Central memory CD8-positive, alpha-beta T cell (primary cell): ENCODE measurements at regions not wholly inside any gene's neighbourhood (a gene's known extent, or its start where the extent isn't known, plus 50 kb on each side); places are given as distances from the start of the nearest gene placed in this dataset.

Experiments used
- ATAC-seq: fragments of 150-1000 bp; cut with Tn5 transposase; replicated peaks from 2 replicates; pipeline ENCODE4 v1.10.0; 2022; ENCODE audit warnings: mild to moderate bottlenecking, moderate FRiP score, moderate number of reproducible peaks; ENCODE audit not compliant: poor library complexity, severe bottlenecking; ENCODE audit errors: extremely low read depth
- DNase-seq, 2 donors: peaks; one replicate each; pipeline ENCODE4 v3.0.0; 2021; ENCODE audit warnings: low spot score in 2 of 2
- H3K27ac Mint-ChIP-seq: one replicate; pipeline ENCODE4 v1.8.0; 2022; ENCODE audit warnings: low read depth, mild to moderate bottlenecking, moderate library complexity, mixed read lengths
- H3K27me3 Mint-ChIP-seq: one replicate; pipeline ENCODE4 v1.8.0; 2022; ENCODE audit warnings: mixed read lengths
- H3K36me3 Mint-ChIP-seq: one replicate; pipeline ENCODE4 v1.8.0; 2022; ENCODE audit warnings: mild to moderate bottlenecking, moderate library complexity, mixed read lengths; ENCODE audit not compliant: insufficient read depth
- H3K4me1 Mint-ChIP-seq: one replicate; pipeline ENCODE4 v1.8.0; 2022; ENCODE audit warnings: mixed read lengths
- H3K4me3 Mint-ChIP-seq: one replicate; pipeline ENCODE4 v1.8.0; 2022; ENCODE audit warnings: mild to moderate bottlenecking, moderate library complexity, mixed read lengths
- H3K9me3 Mint-ChIP-seq: one replicate; pipeline ENCODE4 v1.8.0; 2022; ENCODE audit warnings: mixed read lengths

- H3K4me3 Mint-ChIP-seq: no peak overlapping the region
- H3K9me3 Mint-ChIP-seq: peaks cover 29% of the 10 kb centered on the region
- no peaks in the 10 kb centered on the region for H3K27me3 Mint-ChIP-seq
- no peak overlapping the region for H3K27ac Mint-ChIP-seq
- H3K4me1 Mint-ChIP-seq: no peaks in the 10 kb centered on the region
- no peaks in the 10 kb centered on the region for H3K36me3 Mint-ChIP-seq
- DNase-seq (no peak), ATAC-seq (no peak)
Observed at GRCh38 chr4:187799735-187800134, 195.8 kb upstream of the ZFP42 start.

GRCh38 chr4:187811591-187811990, 184.0 kb upstream of the ZFP42 start:
- DNase-seq (no peak), ATAC-seq (no peak)
- Mint-ChIP-seq H3K9me3 (peaks cover 19% of the 10 kb centered on the region), H3K4me1 (no peaks in the 10 kb centered on the region), H3K27me3 (no peaks in the 10 kb centered on the region), H3K27ac (no peak overlapping the region), H3K36me3 (no peaks in the 10 kb centered on the region), H3K4me3 (no peak overlapping the region)

- peaks cover 24% of the 10 kb centered on the region for H3K9me3 Mint-ChIP-seq
- DNase-seq: no peak
Observed at GRCh38 chr4:187814737-187815465, 180.7 kb upstream of the ZFP42 start.

GRCh38 chr4:187826725-187827124, 168.8 kb upstream of the ZFP42 start:
- Mint-ChIP-seq H3K27ac (no peak overlapping the region), H3K9me3 (peaks cover 23% of the 10 kb centered on the region), H3K36me3 (peaks cover 2% of the 10 kb centered on the region), H3K27me3 (no peaks in the 10 kb centered on the region), H3K4me3 (no peak overlapping the region), H3K4me1 (no peaks in the 10 kb centered on the region)
- no peak for DNase-seq
- no peak for ATAC-seq

More at GRCh38 chr4:187814737-187815465, 180.7 kb upstream of the ZFP42 start:
- H3K4me3 Mint-ChIP-seq: no peak overlapping the region
- H3K27me3 Mint-ChIP-seq: no peaks in the 10 kb centered on the region
- no peak for ATAC-seq
- no peaks in the 10 kb centered on the region for H3K4me1 Mint-ChIP-seq
- no peaks in the 10 kb centered on the region for H3K36me3 Mint-ChIP-seq
- no peak overlapping the region for H3K27ac Mint-ChIP-seq

GRCh38 chr4:187827631-187828030, 167.9 kb upstream of the ZFP42 start:
- Mint-ChIP-seq H3K4me3 (no peak overlapping the region), H3K9me3 (peaks cover 23% of the 10 kb centered on the region), H3K36me3 (peaks cover 2% of the 10 kb centered on the region), H3K27ac (no peak overlapping the region), H3K4me1 (no peaks in the 10 kb centered on the region), H3K27me3 (no peaks in the 10 kb centered on the region)
- DNase-seq (no peak), ATAC-seq (no peak)

- H3K27ac Mint-ChIP-seq: no peak overlapping the region
- no peaks in the 10 kb centered on the region for H3K36me3 Mint-ChIP-seq
- no peaks in the 10 kb centered on the region for H3K27me3 Mint-ChIP-seq
- no peaks in the 10 kb centered on the region for H3K4me1 Mint-ChIP-seq
- DNase-seq (no peak), ATAC-seq (no peak)
- H3K4me3 Mint-ChIP-seq: no peak overlapping the region
- peaks cover 24% of the 10 kb centered on the region for H3K9me3 Mint-ChIP-seq
Observed at GRCh38 chr4:187839765-187840164, 155.8 kb upstream of the ZFP42 start.

- H3K4me3 Mint-ChIP-seq: no peak overlapping the region
- H3K4me1 Mint-ChIP-seq: no peaks in the 10 kb centered on the region
- no peaks in the 10 kb centered on the region for H3K27me3 Mint-ChIP-seq
- ATAC-seq: no peak
- no peak overlapping the region for H3K27ac Mint-ChIP-seq
- no peak for DNase-seq
- peaks cover 33% of the 10 kb centered on the region for H3K9me3 Mint-ChIP-seq
- H3K36me3 Mint-ChIP-seq: no peaks in the 10 kb centered on the region
Observed at GRCh38 chr4:187840814-187841213, 154.8 kb upstream of the ZFP42 start.

GRCh38 chr4:187849556-187850225, 145.9 kb upstream of the ZFP42 start:
- H3K27ac Mint-ChIP-seq: no peak overlapping the region
- ATAC-seq (no peak), DNase-seq (no peak)
- H3K36me3 Mint-ChIP-seq: no peaks in the 10 kb centered on the region
- H3K27me3 Mint-ChIP-seq: no peaks in the 10 kb centered on the region
- H3K4me3 Mint-ChIP-seq: no peak overlapping the region
- H3K4me1 Mint-ChIP-seq: no peaks in the 10 kb centered on the region
- H3K9me3 Mint-ChIP-seq: peaks cover 31% of the 10 kb centered on the region

GRCh38 chr4:187865914-187866313, 129.7 kb upstream of the ZFP42 start:
- Mint-ChIP-seq H3K4me3 (no peak overlapping the region), H3K4me1 (no peaks in the 10 kb centered on the region), H3K9me3 (peaks cover 23% of the 10 kb centered on the region), H3K27ac (no peak overlapping the region), H3K27me3 (no peaks in the 10 kb centered on the region), H3K36me3 (no peaks in the 10 kb centered on the region)
- ATAC-seq (no peak), DNase-seq (no peak)

GRCh38 chr4:187883049-187883448, 112.5 kb upstream of the ZFP42 start:
- H3K36me3 Mint-ChIP-seq: no peaks in the 10 kb centered on the region
- peaks cover 25% of the 10 kb centered on the region for H3K9me3 Mint-ChIP-seq
- no peaks in the 10 kb centered on the region for H3K4me1 Mint-ChIP-seq
- DNase-seq (no peak), ATAC-seq (no peak)
- H3K27me3 Mint-ChIP-seq: no peaks in the 10 kb centered on the region
- no peak overlapping the region for H3K4me3 Mint-ChIP-seq
- no peak overlapping the region for H3K27ac Mint-ChIP-seq

- H3K4me3 Mint-ChIP-seq: no peak overlapping the region
- peaks cover 17% of the 10 kb centered on the region for H3K9me3 Mint-ChIP-seq
- H3K27ac Mint-ChIP-seq: no peak overlapping the region
- DNase-seq (no peak), ATAC-seq (no peak)
- H3K27me3 Mint-ChIP-seq: no peaks in the 10 kb centered on the region
- no peaks in the 10 kb centered on the region for H3K4me1 Mint-ChIP-seq
- H3K36me3 Mint-ChIP-seq: no peaks in the 10 kb centered on the region
Observed at GRCh38 chr4:187883836-187884475, 111.6 kb upstream of the ZFP42 start.

- Mint-ChIP-seq H3K4me1 (no peaks in the 10 kb centered on the region), H3K4me3 (no peak overlapping the region), H3K27me3 (no peaks in the 10 kb centered on the region), H3K27ac (no peak overlapping the region), H3K36me3 (no peaks in the 10 kb centered on the region), H3K9me3 (peaks cover 31% of the 10 kb centered on the region)
- ATAC-seq (no peak), DNase-seq (no peak)
Observed at GRCh38 chr4:187887906-187888305, 107.7 kb upstream of the ZFP42 start.

GRCh38 chr4:187889651-187890050, 105.9 kb upstream of the ZFP42 start:
- H3K4me3 Mint-ChIP-seq: no peak overlapping the region
- no peaks in the 10 kb centered on the region for H3K4me1 Mint-ChIP-seq
- H3K9me3 Mint-ChIP-seq: peaks cover 43% of the 10 kb centered on the region
- no peak overlapping the region for H3K27ac Mint-ChIP-seq
- H3K36me3 Mint-ChIP-seq: no peaks in the 10 kb centered on the region
- DNase-seq: no peak
- no peak for ATAC-seq
- no peaks in the 10 kb centered on the region for H3K27me3 Mint-ChIP-seq
